ENCODE measurements at regions not wholly inside any gene's neighbourhood (a gene's known extent, or its start where the extent isn't known, plus 50 kb on each side); places are given as distances from the start of the nearest gene placed in this dataset.

- TF ChIP-seq CTCF (IDR thresholded peaks at IDR 0.05; ENCODE audit: extremely low read depth in 1 of 2, insufficient read depth in 1 of 2, low read depth in 1 of 2, low read length in 2 of 2) (no peak), EZH2 (IDR thresholded peaks at IDR 0.05; ENCODE audit: borderline replicate concordance, low read depth, low read length, severe bottlenecking) (no peak), JUN (IDR thresholded peaks at IDR 0.05; ENCODE audit: borderline replicate concordance, insufficient read depth, insufficient read length, low read depth) (no peak), POLR2A (IDR thresholded peaks at IDR 0.05; ENCODE audit: low read depth, low read length) (no peak), POLR2AphosphoS5 (IDR thresholded peaks at IDR 0.05; ENCODE audit: insufficient read depth, low read depth, low read length) (no peak)
- TF ChIP-seq, protein P1, sequence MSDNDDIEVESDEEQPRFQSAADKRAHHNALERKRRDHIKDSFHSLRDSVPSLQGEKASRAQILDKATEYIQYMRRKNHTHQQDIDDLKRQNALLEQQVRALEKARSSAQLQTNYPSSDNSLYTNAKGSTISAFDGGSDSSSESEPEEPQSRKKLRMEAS (IDR thresholded peaks at IDR 0.05; ENCODE audit: insufficient read depth, insufficient read length): no peak
These were observed 300.7 kb upstream of the SYT1 start for GRCh38 chr12:78563826-78564225.
